Panc1 (cell line): ENCODE measurements at regions not wholly inside any gene's neighbourhood (a gene's known extent, or its start where the extent isn't known, plus 50 kb on each side); places are given as distances from the start of the nearest gene placed in this dataset.
A peak's percentile ranks its signal among the peaks of the same experiment; 100 is the strongest.

Experiments
- ATAC-seq: fragments of 200-7000 bp; cut with Tn5 transposase; 2 replicates; pipeline ENCODE4 v1.9.1; 2020; ENCODE audit warnings: mild to moderate bottlenecking, moderate library complexity
- BruUV-seq: library from RNA; stranded (reverse); fragments of 400-500 nt; replicated peaks from 2 replicates; lab custom pipeline; 2021; lab: Mats Ljungman, UMichigan
- CTCF ChIA-PET: fragments of 300-600 bp; sonication (Branson Sonifier 250); formaldehyde crosslinking; loops from one replicate; lab custom pipeline; 2022; ENCODE audit warnings: antibody characterized with exemption; lab: Charles Lee
- POLR2A ChIA-PET: fragments of 300-600 bp; sonication (Branson Sonifier 250); formaldehyde crosslinking; loops from one replicate; lab custom pipeline; 2022; ENCODE audit warnings: antibody characterized with exemption; lab: Charles Lee
- DNase-seq: peaks from one replicate; pipeline ENCODE4 v3.0.0-alpha.2; 2010; ENCODE audit warnings: low read depth, low spot score
- H3K27ac ChIP-seq: 2 replicates; pipeline ENCODE4 v1.5.1; 2011; ENCODE audit warnings: mild to moderate bottlenecking, low read length, inconsistent platforms
- H3K27me3 ChIP-seq: fragments of 200-500 bp; sonication (Bioruptor generic); 2 replicates; pipeline ENCODE4 v1.6.0; 2014; ENCODE audit warnings: low read length, inconsistent platforms; ENCODE audit not compliant: control insufficient read depth, insufficient read depth
- H3K36me3 ChIP-seq: fragments of 200-500 bp; sonication (Bioruptor generic); 2 replicates; pipeline ENCODE4 v1.5.1; 2014; ENCODE audit warnings: inconsistent platforms, mild to moderate bottlenecking, low read length, moderate library complexity; ENCODE audit not compliant: control insufficient read depth, insufficient read depth
- H3K4me1 ChIP-seq: 2 replicates; pipeline ENCODE4 v1.5.1; 2011; ENCODE audit warnings: inconsistent platforms, mild to moderate bottlenecking, low read length, moderate library complexity; ENCODE audit not compliant: control insufficient read depth, insufficient read depth
- H3K4me3 ChIP-seq, 2 experiments: 2 replicates each; pipeline ENCODE4 v1.5.1; 2011 to 2012; ENCODE audit warnings: low read depth in 2 of 2, low read length in 2 of 2, mild to moderate bottlenecking in 2 of 2, inconsistent platforms in 1 of 2, moderate library complexity in 1 of 2
- H3K9me3 ChIP-seq: fragments of 200-500 bp; sonication (Bioruptor generic); 2 replicates; pipeline ENCODE4 v1.5.1; 2014; ENCODE audit warnings: low read depth, mild to moderate bottlenecking, inconsistent platforms, low read length, moderate library complexity; ENCODE audit not compliant: control insufficient read depth, insufficient read depth
- POLR2AphosphoS5 ChIP-seq: IDR thresholded peaks from 2 replicates; pipeline ENCODE4 v1.6.1; 2012; ENCODE audit warnings: mild to moderate bottlenecking, low read depth, low read length, moderate library complexity
- SIN3A ChIP-seq: IDR thresholded peaks from 2 replicates; pipeline ENCODE4 v1.6.1; 2012; ENCODE audit warnings: low read depth, mild to moderate bottlenecking, low read length, moderate library complexity, borderline replicate concordance; ENCODE audit not compliant: insufficient read depth
- TCF7L2 ChIP-seq: IDR thresholded peaks from 2 replicates; pipeline ENCODE4 v1.6.1; 2011; ENCODE audit warnings: mild to moderate bottlenecking, low read depth, low read length, inconsistent platforms
- in situ Hi-C: cut with HindIII; loops from 2 replicates; pipeline ENCODE4 v1.10.0; 2016; ENCODE audit warnings: low sequenced_read_pairs, low pct_unique_long_range_greater_than_20kb
- intact Hi-C: fragments of 100-400 bp; cut with micrococcal nuclease; formaldehyde crosslinking; loops from one replicate; pipeline ENCODE4 v1.10.0; 2022; ENCODE audit not compliant: unreplicated experiment
- TF ChIP-seq, protein P1 (sequence below): fragments of 450-650 bp; IDR thresholded peaks from 2 replicates; pipeline ENCODE4 v1.5.1; 2017; ENCODE audit warnings: mild to moderate bottlenecking
- TF ChIP-seq, protein P2 (sequence below), 2 experiments: IDR thresholded peaks; 2 replicates each; pipeline ENCODE4 v1.6.1; 2011 to 2012; ENCODE audit warnings: low read depth in 2 of 2, control low read depth in 1 of 2, low read length in 1 of 2, mild to moderate bottlenecking in 1 of 2, moderate library complexity in 1 of 2; ENCODE audit not compliant: insufficient read depth in 1 of 2

- BruUV-seq: no TSS peak
- TF ChIP-seq, protein P1, sequence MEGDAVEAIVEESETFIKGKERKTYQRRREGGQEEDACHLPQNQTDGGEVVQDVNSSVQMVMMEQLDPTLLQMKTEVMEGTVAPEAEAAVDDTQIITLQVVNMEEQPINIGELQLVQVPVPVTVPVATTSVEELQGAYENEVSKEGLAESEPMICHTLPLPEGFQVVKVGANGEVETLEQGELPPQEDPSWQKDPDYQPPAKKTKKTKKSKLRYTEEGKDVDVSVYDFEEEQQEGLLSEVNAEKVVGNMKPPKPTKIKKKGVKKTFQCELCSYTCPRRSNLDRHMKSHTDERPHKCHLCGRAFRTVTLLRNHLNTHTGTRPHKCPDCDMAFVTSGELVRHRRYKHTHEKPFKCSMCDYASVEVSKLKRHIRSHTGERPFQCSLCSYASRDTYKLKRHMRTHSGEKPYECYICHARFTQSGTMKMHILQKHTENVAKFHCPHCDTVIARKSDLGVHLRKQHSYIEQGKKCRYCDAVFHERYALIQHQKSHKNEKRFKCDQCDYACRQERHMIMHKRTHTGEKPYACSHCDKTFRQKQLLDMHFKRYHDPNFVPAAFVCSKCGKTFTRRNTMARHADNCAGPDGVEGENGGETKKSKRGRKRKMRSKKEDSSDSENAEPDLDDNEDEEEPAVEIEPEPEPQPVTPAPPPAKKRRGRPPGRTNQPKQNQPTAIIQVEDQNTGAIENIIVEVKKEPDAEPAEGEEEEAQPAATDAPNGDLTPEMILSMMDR: no peak
- TF ChIP-seq, protein P2, sequence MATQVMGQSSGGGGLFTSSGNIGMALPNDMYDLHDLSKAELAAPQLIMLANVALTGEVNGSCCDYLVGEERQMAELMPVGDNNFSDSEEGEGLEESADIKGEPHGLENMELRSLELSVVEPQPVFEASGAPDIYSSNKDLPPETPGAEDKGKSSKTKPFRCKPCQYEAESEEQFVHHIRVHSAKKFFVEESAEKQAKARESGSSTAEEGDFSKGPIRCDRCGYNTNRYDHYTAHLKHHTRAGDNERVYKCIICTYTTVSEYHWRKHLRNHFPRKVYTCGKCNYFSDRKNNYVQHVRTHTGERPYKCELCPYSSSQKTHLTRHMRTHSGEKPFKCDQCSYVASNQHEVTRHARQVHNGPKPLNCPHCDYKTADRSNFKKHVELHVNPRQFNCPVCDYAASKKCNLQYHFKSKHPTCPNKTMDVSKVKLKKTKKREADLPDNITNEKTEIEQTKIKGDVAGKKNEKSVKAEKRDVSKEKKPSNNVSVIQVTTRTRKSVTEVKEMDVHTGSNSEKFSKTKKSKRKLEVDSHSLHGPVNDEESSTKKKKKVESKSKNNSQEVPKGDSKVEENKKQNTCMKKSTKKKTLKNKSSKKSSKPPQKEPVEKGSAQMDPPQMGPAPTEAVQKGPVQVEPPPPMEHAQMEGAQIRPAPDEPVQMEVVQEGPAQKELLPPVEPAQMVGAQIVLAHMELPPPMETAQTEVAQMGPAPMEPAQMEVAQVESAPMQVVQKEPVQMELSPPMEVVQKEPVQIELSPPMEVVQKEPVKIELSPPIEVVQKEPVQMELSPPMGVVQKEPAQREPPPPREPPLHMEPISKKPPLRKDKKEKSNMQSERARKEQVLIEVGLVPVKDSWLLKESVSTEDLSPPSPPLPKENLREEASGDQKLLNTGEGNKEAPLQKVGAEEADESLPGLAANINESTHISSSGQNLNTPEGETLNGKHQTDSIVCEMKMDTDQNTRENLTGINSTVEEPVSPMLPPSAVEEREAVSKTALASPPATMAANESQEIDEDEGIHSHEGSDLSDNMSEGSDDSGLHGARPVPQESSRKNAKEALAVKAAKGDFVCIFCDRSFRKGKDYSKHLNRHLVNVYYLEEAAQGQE (IDR thresholded peaks at IDR 0.05; ENCODE audit: insufficient read depth in 1 of 2, low read depth in 2 of 2, low read length in 1 of 2): no peak
- no peak for TF ChIP-seq TCF7L2
- TF ChIP-seq SIN3A: no peak
- no peak for TF ChIP-seq POLR2AphosphoS5
- ChIA-PET POLR2A (no interaction called here), CTCF (no interaction called here)
- Histone ChIP-seq H3K27me3 (no peaks in the 10 kb centered on the region; the same call in none of the 2 replicates), H3K4me1 (no peaks in the 10 kb centered on the region), H3K27ac (no peak overlapping the region), H3K36me3 (no peaks in the 10 kb centered on the region), H3K9me3 (no peaks in the 10 kb centered on the region), H3K4me3 (no peak overlapping the region)
- in situ Hi-C loops (no loop called here), intact Hi-C loops (no loop called here)
- ATAC-seq (peak; percentile 78), DNase-seq (peak; percentile 46)
These were observed 167.0 kb upstream of the CDK1 start for GRCh38 chr10:60611291-60611747.

DNA sequence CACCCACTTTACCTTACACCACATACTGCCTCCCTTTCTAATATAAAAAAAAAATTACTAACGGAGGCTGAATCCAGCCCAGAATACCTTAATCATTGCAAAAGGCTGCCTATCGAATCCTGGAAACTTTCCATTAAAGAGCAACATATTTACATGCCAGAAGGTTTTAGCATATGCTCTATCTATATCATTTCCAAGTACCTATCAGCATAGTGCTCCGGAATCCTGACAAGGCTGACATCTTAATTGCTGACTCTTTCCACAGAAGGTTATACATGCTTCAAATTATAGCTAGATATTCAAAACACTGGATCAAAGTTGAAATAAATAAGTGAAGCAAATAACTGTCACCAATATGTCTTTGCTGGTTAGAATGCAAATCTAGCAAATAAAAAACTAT, 170.9 kb upstream of the CDK1 start:
- ATAC-seq (no peak), DNase-seq (no peak)
- H3K27me3 ChIP-seq: no peaks in the 10 kb centered on the region; the same call in 1 of the 2 replicates
- in situ Hi-C loops (no loop called here), intact Hi-C loops (no loop called here)
- POLR2A ChIA-PET: no interaction called here
- H3K4me3 ChIP-seq: no peak overlapping the region
- no TSS peak for BruUV-seq
- H3K36me3 ChIP-seq: no peaks in the 10 kb centered on the region
- H3K9me3 ChIP-seq: no peaks in the 10 kb centered on the region
- no peak overlapping the region for H3K27ac ChIP-seq
- CTCF ChIA-PET: no interaction called here
- TF ChIP-seq, protein P1: no peak
- TF ChIP-seq TCF7L2: no peak
- no peaks in the 10 kb centered on the region for H3K4me1 ChIP-seq
